Pancreas (tissue), 10 donors: ENCODE measurements at regions not wholly inside any gene's neighbourhood (a gene's known extent, or its start where the extent isn't known, plus 50 kb on each side); places are given as distances from the start of the nearest gene placed in this dataset.

Experiments
- ATAC-seq, 4 donors: fragments of 200-7000 bp; cut with Tn5 transposase; one replicate each; pipeline versions ENCODE4 v1.8.0 to v1.9.1; 2020; ENCODE audit warnings: mild to moderate bottlenecking in 4 of 4, moderate library complexity in 4 of 4
- DNase-seq, 6 donors: peaks; one replicate each; pipeline ENCODE4 v3.0.0-alpha.2; 2020
- FAIRE-seq: peaks from 2 replicates; lab custom pipeline; 2012; peaks lifted over from hg19 to GRCh38; lab: Jason Lieb, UNC
- H3K27ac ChIP-seq, 4 donors: fragments of 200-600 bp; sonication (generic); 1 replicate in 3 of 4; 2 replicates in 1 of 4; pipeline versions ENCODE4 v1.5.0 to v1.8.0; 2020
- H3K27me3 ChIP-seq, 4 donors: fragments of 200-600 bp; one replicate each; pipeline ENCODE4 v1.8.0; 2021
- H3K36me3 ChIP-seq, 3 donors: fragments of 200-600 bp; sonication (generic) in 1 of 3; one replicate each; pipeline versions ENCODE4 v1.5.0 to v1.8.0; 2020 to 2021
- H3K4me1 ChIP-seq, 3 donors: fragments of 200-600 bp; one replicate each; pipeline ENCODE4 v1.8.0; 2021
- H3K4me3 ChIP-seq, 4 donors: fragments of 200-600 bp; sonication (generic) in 2 of 4; one replicate each; pipeline versions ENCODE4 v1.5.0 to v1.8.0; 2020 to 2021
- H3K9me3 ChIP-seq, 4 donors: fragments of 200-600 bp; one replicate each; pipeline ENCODE4 v1.8.0; 2021
- CTCF ChIP-seq, 4 donors: fragments of 200-600 bp; sonication (generic) in 3 of 4; IDR thresholded peaks; one replicate each; pipeline versions ENCODE4 v1.5.0 to v1.8.0; 2021; ENCODE audit warnings: antibody characterized with exemption in 4 of 4
- WGBS, 2 donors: extraction: QIAGEN DNeasy Blood & Tissue Kit; methylation state at CpG; one replicate each; pipeline ENCODE4 v1.1.7; 2013; 5-methylcytosine and 5-hydroxymethylcytosine counted together
- intact Hi-C, 3 donors: fragments of 100-400 bp; cut with DNase I; formaldehyde crosslinking; loops; one replicate each; pipeline versions ENCODE4 v1.11.1 to v1.14.2; 2022
- donor health status: healthy with polysubstance abuse.
- donor health status: DM: no; HTN: no; CAD: no; lungs with moderate emphysema.
- donor health status: DM: no; HTN: no; CAD: no.
- donor health status: control.
- donor health status: control.
- donor health status: Bipolar disorder and iron deficiency.
- donor health status: DM: yes; HTN: yes; CAD: no.
- donor health status: DM: no; HTN: no; CAD: no.
- donor health status: DM: no; HTN: no; CAD: no.
- donor health status: DM: yes; HTN: yes; CAD: no.

GRCh38 chr15:37652646-37653417, 281.6 kb upstream of the TMCO5A start:
- WGBS, 2 donors = 64 to 66% methylated on average over 2 of the region's 2 CpGs
- H3K9me3 ChIP-seq = no peaks in the 10 kb centered on the region
- intact Hi-C loops = no loop called here
- no peak for FAIRE-seq
- H3K27me3 ChIP-seq = no peaks in the 10 kb centered on the region
- ATAC-seq = no peak
- no peaks in the 10 kb centered on the region for H3K4me1 ChIP-seq
- no peaks in the 10 kb centered on the region for H3K36me3 ChIP-seq
- no peak for TF ChIP-seq CTCF (IDR thresholded peaks at IDR 0.05)
- DNase-seq = no peak
- no peak overlapping the region for H3K27ac ChIP-seq
- H3K4me3 ChIP-seq = no peak overlapping the region

GRCh38 chr15:37678124-37678523, 256.3 kb upstream of the TMCO5A start:
- no peak for DNase-seq
- WGBS, 2 donors = 80% methylated on average over 3 of the region's 3 CpGs
- Histone ChIP-seq H3K4me1 (no peaks in the 10 kb centered on the region), H3K36me3 (no peaks in the 10 kb centered on the region), H3K27me3 (no peaks in the 10 kb centered on the region), H3K4me3 (no peak overlapping the region), H3K27ac (no peak overlapping the region), H3K9me3 (no peaks in the 10 kb centered on the region)
- no peak for TF ChIP-seq CTCF (IDR thresholded peaks at IDR 0.05)
- ATAC-seq = no peak
- FAIRE-seq = no peak
- intact Hi-C loops = no loop called here

- FAIRE-seq = no peak
- H3K9me3 ChIP-seq = no peaks in the 10 kb centered on the region
- TF ChIP-seq CTCF (IDR thresholded peaks at IDR 0.05) = no peak
- no peaks in the 10 kb centered on the region for H3K4me1 ChIP-seq
- H3K36me3 ChIP-seq = no peaks in the 10 kb centered on the region
- WGBS, 2 donors = 53 to 57% methylated on average over 3 of the region's 3 CpGs
- H3K4me3 ChIP-seq = no peak overlapping the region
- DNase-seq = no peak
- ATAC-seq = no peak
- intact Hi-C loops = no loop called here
- H3K27ac ChIP-seq = no peak overlapping the region
- H3K27me3 ChIP-seq = no peaks in the 10 kb centered on the region
Measured at GRCh38 chr15:37679627-37680026, 254.8 kb upstream of the TMCO5A start.

GRCh38 chr15:37682304-37682703, 252.1 kb upstream of the TMCO5A start:
- TF ChIP-seq CTCF (IDR thresholded peaks at IDR 0.05) = no peak
- intact Hi-C loops = no loop called here
- H3K4me3 ChIP-seq = no peak overlapping the region
- 39 to 40% methylated on average over 4 of the region's 4 CpGs for WGBS, 2 donors
- DNase-seq (no peak), FAIRE-seq (no peak), ATAC-seq (peak in 1 of 4 donors; percentile 38)
- no peaks in the 10 kb centered on the region for H3K9me3 ChIP-seq
- H3K36me3 ChIP-seq = no peaks in the 10 kb centered on the region
- H3K4me1 ChIP-seq = no peaks in the 10 kb centered on the region
- H3K27me3 ChIP-seq = no peaks in the 10 kb centered on the region
- H3K27ac ChIP-seq = no peak overlapping the region

GRCh38 chr15:37691911-37692310, 242.5 kb upstream of the TMCO5A start:
- 68 to 71% methylated on average over 4 of the region's 4 CpGs for WGBS, 2 donors
- Histone ChIP-seq H3K36me3 (no peaks in the 10 kb centered on the region), H3K4me3 (no peak overlapping the region), H3K9me3 (no peaks in the 10 kb centered on the region), H3K27me3 (no peaks in the 10 kb centered on the region), H3K4me1 (no peaks in the 10 kb centered on the region), H3K27ac (no peak overlapping the region)
- TF ChIP-seq CTCF (IDR thresholded peaks at IDR 0.05) = no peak
- ATAC-seq = no peak
- intact Hi-C loops = no loop called here
- DNase-seq = no peak
- FAIRE-seq = no peak
